Loucy (cell line): ENCODE measurements at regions not wholly inside any gene's neighbourhood (a gene's known extent, or its start where the extent isn't known, plus 50 kb on each side); places are given as distances from the start of the nearest gene placed in this dataset.

ENCODE experiments used
- H2AFZ ChIP-seq: fragments of 200-600 bp; sonication (generic); 2 replicates; pipeline ENCODE4 v1.6.0; 2016; ENCODE audit warnings: antibody characterized with exemption, mild to moderate bottlenecking, low read length, moderate library complexity
- H3F3A ChIP-seq: fragments of 200-600 bp; 2 replicates; pipeline ENCODE4 v1.6.0; 2016; ENCODE audit warnings: antibody characterized with exemption, low read depth, mild to moderate bottlenecking
- H3K27me3 ChIP-seq: fragments of 200-600 bp; sonication (generic); 2 replicates; pipeline ENCODE4 v1.6.1; 2014; ENCODE audit warnings: low read length, mild to moderate bottlenecking; ENCODE audit not compliant: insufficient read depth, poor library complexity, severe bottlenecking
- H3K36me3 ChIP-seq: fragments of 200-600 bp; sonication (generic); 2 replicates; pipeline ENCODE4 v1.6.1; 2016; ENCODE audit warnings: low read length; ENCODE audit not compliant: insufficient read depth
- H3K4me1 ChIP-seq: fragments of 200-600 bp; sonication (generic); 2 replicates; pipeline ENCODE4 v1.5.1; 2014; ENCODE audit warnings: low read length, mild to moderate bottlenecking; ENCODE audit not compliant: insufficient read depth, poor library complexity, severe bottlenecking
- H3K4me2 ChIP-seq: fragments of 200-600 bp; sonication (generic); 2 replicates; pipeline ENCODE4 v1.6.0; 2014; ENCODE audit warnings: antibody characterized with exemption, low read length, low read depth, mild to moderate bottlenecking; ENCODE audit not compliant: poor library complexity, severe bottlenecking
- H3K4me3 ChIP-seq: fragments of 200-600 bp; sonication (generic); 2 replicates; pipeline ENCODE4 v1.5.1; 2014; ENCODE audit warnings: low read length, mild to moderate bottlenecking, mixed read lengths; ENCODE audit not compliant: poor library complexity, severe bottlenecking
- H3K79me2 ChIP-seq: fragments of 200-600 bp; sonication (generic); 2 replicates; pipeline ENCODE4 v1.6.1; 2014; ENCODE audit warnings: low read length; ENCODE audit not compliant: insufficient read depth
- H3K9ac ChIP-seq: fragments of 200-600 bp; sonication (generic); 2 replicates; pipeline ENCODE4 v1.6.0; 2014; ENCODE audit warnings: mild to moderate bottlenecking, low read depth, low read length, moderate library complexity; ENCODE audit not compliant: poor library complexity, severe bottlenecking
- H3K9me2 ChIP-seq: fragments of 200-600 bp; sonication (generic); replicated peaks from 2 replicates; pipeline ENCODE4 v1.6.1; 2016; ENCODE audit warnings: low read depth, low read length, mixed read lengths
- H3K9me3 ChIP-seq: fragments of 200-600 bp; sonication (generic); 2 replicates; pipeline ENCODE4 v1.6.1; 2014; ENCODE audit warnings: mild to moderate bottlenecking, antibody characterized with exemption, low read length, low read depth; ENCODE audit not compliant: insufficient read depth
- H4K20me1 ChIP-seq: fragments of 200-600 bp; sonication (generic); 2 replicates; pipeline ENCODE4 v1.6.0; 2014; ENCODE audit warnings: antibody characterized with exemption, low read length, mild to moderate bottlenecking; ENCODE audit not compliant: insufficient read depth, poor library complexity, severe bottlenecking
- CTCF ChIP-seq: fragments of 200-600 bp; sonication (generic); conservative IDR thresholded peaks from 2 replicates; pipeline ENCODE4 v1.5.1; 2014; ENCODE audit warnings: mild to moderate bottlenecking, antibody characterized with exemption, low read length
- EZH2phosphoT487 ChIP-seq: fragments of 200-600 bp; IDR thresholded peaks from 2 replicates; pipeline ENCODE4 v1.6.1; 2018; ENCODE audit warnings: antibody characterized with exemption, mild to moderate bottlenecking, moderate library complexity, borderline replicate concordance

DNA sequence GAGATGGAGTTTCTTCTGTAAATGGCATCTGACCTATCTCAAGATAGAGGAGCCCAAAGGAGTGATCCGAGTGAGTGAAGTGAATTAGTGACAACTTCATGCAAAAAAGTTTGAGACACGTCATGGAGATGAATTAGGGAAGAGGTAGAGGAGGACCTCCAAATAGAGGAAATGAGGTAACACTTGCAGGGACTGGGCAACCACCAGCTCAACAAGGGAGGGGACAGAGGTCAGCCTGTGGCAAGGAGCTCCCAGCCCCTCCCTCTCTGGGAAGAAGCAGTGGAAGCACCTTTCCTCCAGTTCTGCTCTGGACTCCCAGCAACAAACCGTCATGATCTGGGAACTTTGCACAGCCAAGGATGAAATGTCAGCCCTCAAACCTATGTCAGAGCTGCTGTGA, 83.5 kb upstream of the IKZF1 start:
- no peaks in the 10 kb centered on the region for H3F3A ChIP-seq
- H3K79me2 ChIP-seq, result no peaks in the 10 kb centered on the region
- H3K9me3 ChIP-seq, result peaks cover 4% of the 10 kb centered on the region; the same call in 1 of the 2 replicates
- TF ChIP-seq CTCF, result no peak
- TF ChIP-seq EZH2phosphoT487, result no peak
- H3K4me3 ChIP-seq, result no peak overlapping the region
- no peaks in the 10 kb centered on the region for H4K20me1 ChIP-seq
- H2AFZ ChIP-seq, result no peak overlapping the region
- no peaks in the 10 kb centered on the region for H3K9me2 ChIP-seq
- H3K4me2 ChIP-seq, result no peak overlapping the region
- H3K4me1 ChIP-seq, result peaks cover 18% of the 10 kb centered on the region
- no peaks in the 10 kb centered on the region for H3K36me3 ChIP-seq
- no peaks in the 10 kb centered on the region for H3K27me3 ChIP-seq
- no peak overlapping the region for H3K9ac ChIP-seq

DNA sequence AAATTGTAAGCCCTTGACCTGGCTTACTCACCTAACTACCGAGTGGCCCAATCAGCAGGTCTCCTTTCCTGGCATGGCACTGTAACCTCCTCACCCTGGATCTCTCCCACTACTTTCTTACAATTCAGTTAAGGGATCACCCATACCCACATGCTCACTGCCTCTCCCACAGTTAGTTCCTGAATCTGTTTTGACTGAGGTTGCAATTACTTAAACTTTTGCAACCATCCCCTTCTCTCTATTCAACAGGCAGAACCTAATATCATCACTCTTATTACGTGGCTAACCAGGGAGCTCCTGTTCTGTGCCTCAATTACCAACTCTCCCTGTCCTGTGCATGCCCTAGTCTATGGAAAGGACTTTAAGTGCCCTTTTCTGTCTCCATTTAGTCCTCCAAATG, 84.2 kb upstream of the IKZF1 start:
- no peak overlapping the region for H3K4me2 ChIP-seq
- peaks cover 4% of the 10 kb centered on the region; the same call in 1 of the 2 replicates for H3K9me3 ChIP-seq
- H3K79me2 ChIP-seq, result no peaks in the 10 kb centered on the region
- H3K4me3 ChIP-seq, result no peak overlapping the region
- no peaks in the 10 kb centered on the region for H3K9me2 ChIP-seq
- H3K27me3 ChIP-seq, result no peaks in the 10 kb centered on the region
- TF ChIP-seq CTCF (no peak), EZH2phosphoT487 (no peak)
- no peak overlapping the region for H2AFZ ChIP-seq
- H4K20me1 ChIP-seq, result no peaks in the 10 kb centered on the region
- peaks cover 18% of the 10 kb centered on the region for H3K4me1 ChIP-seq
- H3K9ac ChIP-seq, result no peak overlapping the region
- H3F3A ChIP-seq, result no peaks in the 10 kb centered on the region
- H3K36me3 ChIP-seq, result no peaks in the 10 kb centered on the region

- Histone ChIP-seq H2AFZ (no peak overlapping the region), H3K9me2 (no peaks in the 10 kb centered on the region), H4K20me1 (no peaks in the 10 kb centered on the region), H3K27me3 (no peaks in the 10 kb centered on the region), H3F3A (no peaks in the 10 kb centered on the region), H3K79me2 (no peaks in the 10 kb centered on the region), H3K36me3 (no peaks in the 10 kb centered on the region), H3K4me2 (peak overlapping the region; percentile 29), H3K4me3 (no peak overlapping the region), H3K9ac (no peak overlapping the region), H3K9me3 (peaks cover 4% of the 10 kb centered on the region; the same call in 1 of the 2 replicates), H3K4me1 (peaks cover 39% of the 10 kb centered on the region)
- TF ChIP-seq CTCF (no peak), EZH2phosphoT487 (no peak)
Measured at GRCh38 chr7:50217821-50218281, 86.7 kb upstream of the IKZF1 start.
